Activated naive CD4-positive, alpha-beta T cell treated with anti-CD3 and anti-CD28 coated beads, Interleukin-2, amount 50 U/mL, for 72 hours (primary cell): ENCODE measurements at regions not wholly inside any gene's neighbourhood (a gene's known extent, or its start where the extent isn't known, plus 50 kb on each side); places are given as distances from the start of the nearest gene placed in this dataset.

Experiments used
- ATAC-seq, 2 donors: fragments of 150-1000 bp; cut with Tn5 transposase; 2 replicates each; pipeline ENCODE4 v1.10.0; 2021; ENCODE audit warnings: mild to moderate bottlenecking in 2 of 2, moderate library complexity in 2 of 2
- DNase-seq, 2 donors: peaks; one replicate each; pipeline ENCODE4 v3.0.0; 2021 to 2022; ENCODE audit warnings: low spot score in 2 of 2
- H3K27ac Mint-ChIP-seq, 2 donors: one replicate each; pipeline ENCODE4 v1.8.0; 2022; ENCODE audit warnings: mild to moderate bottlenecking in 2 of 2, mixed read lengths in 2 of 2
- H3K36me3 Mint-ChIP-seq, 2 donors: one replicate each; pipeline ENCODE4 v1.8.0; 2022; ENCODE audit warnings: mixed read lengths in 2 of 2
- H3K9me3 Mint-ChIP-seq, 2 donors: one replicate each; pipeline ENCODE4 v1.8.0; 2022; ENCODE audit warnings: mixed read lengths in 2 of 2

DNA sequence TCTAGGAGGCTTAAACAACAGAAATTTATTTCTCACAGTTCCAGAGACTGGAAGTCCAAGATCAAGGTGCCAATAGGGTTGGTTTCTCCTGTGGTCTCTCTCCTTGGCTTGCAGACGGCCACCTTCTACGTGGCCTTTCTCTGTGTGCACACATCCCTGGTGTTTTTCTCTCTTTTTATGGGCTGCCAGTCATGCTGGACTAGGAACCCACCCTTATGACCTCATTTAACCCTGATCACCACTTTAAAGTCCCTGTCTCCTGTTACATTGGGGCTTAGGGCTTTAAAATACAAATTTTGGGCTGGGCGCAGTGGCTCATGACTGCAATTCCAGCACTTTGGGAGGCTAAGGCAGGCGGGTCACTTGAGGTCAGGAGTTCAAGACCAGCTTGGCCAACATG is 157.1 kb downstream of the TLE1 start:
- no peak overlapping the region for H3K27ac Mint-ChIP-seq
- no peaks in the 10 kb centered on the region for H3K9me3 Mint-ChIP-seq
- ATAC-seq (no peak), DNase-seq (no peak)
- H3K36me3 Mint-ChIP-seq, result no peaks in the 10 kb centered on the region

- H3K27ac Mint-ChIP-seq, result no peak overlapping the region
- H3K9me3 Mint-ChIP-seq, result no peaks in the 10 kb centered on the region
- DNase-seq (no peak), ATAC-seq (no peak)
- no peaks in the 10 kb centered on the region for H3K36me3 Mint-ChIP-seq
Measured at GRCh38 chr9:81531511-81531910, 157.8 kb downstream of the TLE1 start.

DNA sequence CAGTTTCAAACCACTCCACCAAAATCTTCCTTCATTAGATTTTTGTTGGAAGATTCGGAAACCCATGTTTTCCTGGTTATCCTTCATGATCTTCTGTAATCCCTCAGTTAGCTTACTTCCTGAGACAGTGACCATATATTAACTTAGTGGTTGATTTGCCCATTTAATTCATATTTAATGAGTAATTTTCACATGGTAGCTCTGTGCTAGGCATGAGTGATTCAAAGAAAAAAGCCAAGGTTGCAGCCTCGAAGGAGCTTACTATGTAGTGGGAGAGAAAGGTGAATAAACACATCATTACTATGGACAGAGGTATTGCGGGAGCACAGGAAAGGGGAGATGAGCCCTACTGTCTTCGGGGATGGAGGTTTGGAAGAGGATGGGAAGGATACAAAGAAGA is 158.5 kb downstream of the TLE1 start:
- H3K36me3 Mint-ChIP-seq, result no peaks in the 10 kb centered on the region
- H3K9me3 Mint-ChIP-seq, result no peaks in the 10 kb centered on the region
- ATAC-seq (no peak), DNase-seq (no peak)
- no peak overlapping the region for H3K27ac Mint-ChIP-seq

DNA sequence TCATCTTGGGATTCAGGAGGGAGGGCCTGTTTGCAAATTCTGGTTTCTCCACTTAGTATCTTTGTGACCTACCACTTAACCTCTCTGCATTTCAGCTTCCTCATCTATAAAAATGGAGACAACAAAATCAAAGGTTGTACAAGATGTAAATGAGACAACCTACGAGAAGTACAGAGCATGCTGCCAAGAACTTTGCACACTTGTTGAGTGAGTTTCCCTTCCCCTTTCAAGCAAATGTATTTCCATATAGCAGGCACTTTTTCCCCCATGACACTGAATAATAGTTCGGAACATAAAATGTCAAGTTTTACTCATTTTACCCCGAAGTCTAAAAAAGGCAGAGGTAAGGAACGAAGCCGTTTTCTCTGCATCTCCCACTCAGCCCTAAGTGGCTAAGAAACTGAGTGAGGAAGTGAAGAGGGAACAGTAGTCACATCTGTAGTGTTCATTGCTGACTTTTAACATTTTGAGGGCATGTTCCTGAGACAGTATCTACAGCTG is 159.0 kb downstream of the TLE1 start:
- Mint-ChIP-seq H3K9me3 (no peaks in the 10 kb centered on the region), H3K27ac (no peak overlapping the region), H3K36me3 (no peaks in the 10 kb centered on the region)
- DNase-seq (no peak), ATAC-seq (no peak)

DNA sequence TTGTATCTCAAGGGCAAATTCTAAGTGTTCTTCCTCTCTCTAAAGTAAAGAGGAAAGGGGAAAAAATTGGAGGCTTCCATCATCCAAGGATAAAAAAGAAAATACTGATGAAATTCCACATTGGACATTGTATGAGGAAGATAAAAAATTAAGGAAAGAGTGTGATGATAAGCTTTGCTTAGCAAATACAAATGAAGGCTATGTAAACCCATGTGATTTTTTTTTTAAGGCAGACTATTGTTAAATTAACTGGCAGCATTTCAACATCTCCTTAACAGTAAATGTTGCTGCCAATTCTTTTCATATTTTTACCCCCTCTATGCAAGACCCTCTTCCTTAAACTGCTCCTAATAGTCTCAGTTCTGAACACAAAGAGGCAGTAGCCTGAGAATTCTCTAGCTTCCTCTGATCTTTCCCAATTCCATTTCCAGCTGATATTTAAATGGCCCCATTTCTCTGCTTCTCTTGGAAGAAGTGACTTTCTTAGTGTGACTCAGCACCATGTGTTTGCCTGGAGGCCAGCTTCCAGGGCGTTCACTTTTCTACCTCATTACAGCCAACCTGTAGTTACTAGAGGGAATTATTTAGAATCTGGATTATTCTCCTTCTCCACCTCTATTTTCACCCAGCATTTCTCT is 159.7 kb downstream of the TLE1 start:
- Mint-ChIP-seq H3K9me3 (no peaks in the 10 kb centered on the region), H3K36me3 (no peaks in the 10 kb centered on the region), H3K27ac (no peak overlapping the region)
- ATAC-seq (no peak), DNase-seq (no peak)

- Mint-ChIP-seq H3K36me3 (no peaks in the 10 kb centered on the region), H3K9me3 (no peaks in the 10 kb centered on the region), H3K27ac (no peak overlapping the region)
- DNase-seq (no peak), ATAC-seq (no peak)
Measured at GRCh38 chr9:81526587-81526986, 162.8 kb downstream of the TLE1 start.

GRCh38 chr9:81522716-81523551 is 166.4 kb downstream of the TLE1 start:
- ATAC-seq (no peak), DNase-seq (no peak)
- Mint-ChIP-seq H3K9me3 (peaks cover 0 to 3% of the 10 kb centered on the region in 2 donors), H3K36me3 (no peaks in the 10 kb centered on the region), H3K27ac (no peak overlapping the region)

DNA sequence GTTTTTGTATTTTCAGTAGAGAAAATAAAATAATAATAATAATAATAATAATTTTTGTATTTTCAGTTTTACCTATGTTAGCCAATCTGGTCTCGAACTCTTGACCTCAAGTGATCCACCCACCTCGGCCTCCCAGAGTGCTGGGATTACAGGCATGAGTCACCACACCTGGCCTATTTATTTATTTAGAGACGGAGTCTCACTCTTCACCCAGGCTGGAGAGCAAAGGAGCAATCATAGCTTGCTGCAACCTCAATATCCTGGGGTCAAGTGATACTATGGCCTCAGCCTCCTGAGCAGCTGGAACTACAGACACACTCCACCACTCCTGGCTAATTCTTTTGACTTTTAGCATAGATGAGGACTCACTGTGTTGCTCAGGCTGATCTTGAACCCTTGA is 167.5 kb downstream of the TLE1 start:
- peaks cover 0 to 9% of the 10 kb centered on the region in 2 donors for H3K9me3 Mint-ChIP-seq
- ATAC-seq, result no peak

GRCh38 chr9:81519816-81520495 is 169.4 kb downstream of the TLE1 start:
- DNase-seq (no peak), ATAC-seq (no peak)
- Mint-ChIP-seq H3K36me3 (no peaks in the 10 kb centered on the region), H3K27ac (no peak overlapping the region), H3K9me3 (peaks cover 0 to 18% of the 10 kb centered on the region in 2 donors)

More for the DNA sequence above, 167.5 kb downstream of the TLE1 start:
- H3K36me3 Mint-ChIP-seq, result no peaks in the 10 kb centered on the region
- no peak for DNase-seq
- no peak overlapping the region for H3K27ac Mint-ChIP-seq

- no peak for DNase-seq
- no peak for ATAC-seq
- peaks cover 0 to 18% of the 10 kb centered on the region in 2 donors for H3K9me3 Mint-ChIP-seq
- H3K36me3 Mint-ChIP-seq, result no peaks in the 10 kb centered on the region
- H3K27ac Mint-ChIP-seq, result no peak overlapping the region
Measured at GRCh38 chr9:81517954-81518353, 171.4 kb downstream of the TLE1 start.

GRCh38 chr9:81513059-81513458 is 176.3 kb downstream of the TLE1 start:
- H3K27ac Mint-ChIP-seq, result no peak overlapping the region
- peaks cover 0 to 14% of the 10 kb centered on the region in 2 donors for H3K36me3 Mint-ChIP-seq
- no peak for DNase-seq
- ATAC-seq, result no peak
- peaks cover 8 to 29% of the 10 kb centered on the region in 2 donors for H3K9me3 Mint-ChIP-seq

DNA sequence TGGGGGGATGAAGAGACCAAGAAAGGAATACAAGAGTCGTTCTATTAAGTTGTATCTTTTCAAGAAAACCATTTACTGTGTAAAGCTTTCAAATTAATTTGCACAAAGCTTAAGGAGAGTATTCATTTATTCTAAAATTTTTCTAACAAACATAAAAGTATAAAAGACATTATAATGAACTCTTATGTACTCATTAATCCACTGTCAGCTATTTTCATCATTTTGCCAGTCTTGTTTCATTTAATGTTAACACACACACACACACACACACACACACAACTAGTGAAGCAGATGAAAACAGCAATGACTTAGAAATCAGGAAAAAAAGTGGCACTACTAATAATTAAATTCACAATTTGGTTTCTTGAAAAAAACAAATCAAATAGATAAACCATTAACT is 176.7 kb downstream of the TLE1 start:
- Mint-ChIP-seq H3K36me3 (peaks cover 0 to 14% of the 10 kb centered on the region in 2 donors), H3K27ac (no peak overlapping the region), H3K9me3 (peaks cover 8 to 29% of the 10 kb centered on the region in 2 donors)
- ATAC-seq (no peak), DNase-seq (no peak)

GRCh38 chr9:81508476-81508875 is 180.9 kb downstream of the TLE1 start:
- ATAC-seq (no peak), DNase-seq (no peak)
- Mint-ChIP-seq H3K27ac (no peak overlapping the region), H3K36me3 (peaks cover 0 to 14% of the 10 kb centered on the region in 2 donors), H3K9me3 (peaks cover 8 to 14% of the 10 kb centered on the region in 2 donors)

GRCh38 chr9:81506941-81507864 is 182.1 kb downstream of the TLE1 start:
- ATAC-seq (no peak), DNase-seq (no peak)
- peaks cover 0 to 14% of the 10 kb centered on the region in 2 donors for H3K36me3 Mint-ChIP-seq
- no peak overlapping the region for H3K27ac Mint-ChIP-seq
- H3K9me3 Mint-ChIP-seq, result peaks cover 8 to 14% of the 10 kb centered on the region in 2 donors

- H3K36me3 Mint-ChIP-seq, result no peaks in the 10 kb centered on the region
- peaks cover 4 to 10% of the 10 kb centered on the region in 2 donors for H3K9me3 Mint-ChIP-seq
- ATAC-seq, result no peak
- no peak overlapping the region for H3K27ac Mint-ChIP-seq
- DNase-seq, result no peak
Measured at GRCh38 chr9:81499594-81499993, 189.8 kb downstream of the TLE1 start.

- ATAC-seq, result no peak
- no peak overlapping the region for H3K27ac Mint-ChIP-seq
- DNase-seq, result no peak
- peaks cover 4 to 10% of the 10 kb centered on the region in 2 donors for H3K9me3 Mint-ChIP-seq
- no peaks in the 10 kb centered on the region for H3K36me3 Mint-ChIP-seq
Measured at GRCh38 chr9:81499021-81499454, 190.3 kb downstream of the TLE1 start.
